HuH-7 (cell line): ENCODE measurements at regions not wholly inside any gene's neighbourhood (a gene's known extent, or its start where the extent isn't known, plus 50 kb on each side); places are given as distances from the start of the nearest gene placed in this dataset.
A peak's percentile ranks its signal among the peaks of the same experiment; 100 is the strongest.

Experiments used
- DNase-seq: peaks from one replicate; pipeline ENCODE4 v3.0.0; 2011; ENCODE audit warnings: low spot score

GRCh38 chr3:89043406-89043932, 64.0 kb upstream of the EPHA3 start:
- no peak for DNase-seq

- no peak for DNase-seq
Measured at GRCh38 chr3:89046661-89047060, 60.8 kb upstream of the EPHA3 start.

- peak; percentile 19 for DNase-seq
Measured at GRCh38 chr3:89049119-89049518, 58.3 kb upstream of the EPHA3 start.

- no peak for DNase-seq
Measured at GRCh38 chr3:89052386-89052785, 55.0 kb upstream of the EPHA3 start.

- DNase-seq: no peak
Measured at GRCh38 chr3:89057398-89057797, 50.0 kb upstream of the EPHA3 start.
